ENCODE measurements at regions not wholly inside any gene's neighbourhood (a gene's known extent, or its start where the extent isn't known, plus 50 kb on each side); places are given as distances from the start of the nearest gene placed in this dataset.

DNA sequence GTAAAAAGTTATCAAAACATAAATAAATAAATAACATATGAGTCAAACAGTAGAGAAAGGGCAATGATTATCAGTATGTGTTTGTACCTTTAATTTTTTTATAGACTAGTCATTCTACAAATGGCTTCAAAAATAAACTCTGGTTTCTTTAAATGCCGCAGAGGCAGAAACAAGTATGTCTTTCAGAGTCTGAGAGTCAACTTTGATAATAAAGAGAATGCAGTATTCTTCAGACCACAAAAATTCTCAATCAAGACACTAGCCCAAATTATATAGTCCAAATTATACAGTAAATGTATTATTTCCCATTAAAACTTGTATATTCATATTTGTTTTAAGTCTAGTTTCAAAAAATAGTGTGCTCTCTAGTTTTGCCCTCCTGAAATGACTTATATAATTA lies 1142.3 kb downstream of the NXPH1 start:
- H2BK15ac ChIP-seq (ENCODE audit: low read depth, low read length) = no peak overlapping the region
- no peak overlapping the region for H3K4me3 Mint-ChIP-seq
- no peak overlapping the region for H2BK12ac ChIP-seq (ENCODE audit: insufficient read length, low read depth, low read length)
- no peak overlapping the region for H4K5ac ChIP-seq (ENCODE audit: insufficient read length, low read depth, low read length)
- peaks cover 2 to 3% of the 10 kb centered on the region in 2 experiments; a peak in 1 of 5 replicates for H3K9me3 Mint-ChIP-seq
- no peak overlapping the region for H3K4ac ChIP-seq (ENCODE audit: low read depth, low read length)
- no peak overlapping the region for H3K14ac ChIP-seq (ENCODE audit: insufficient read depth, low read length)
- H3K27me3 ChIP-seq (ENCODE audit: insufficient read depth, low read length) = no peaks in the 10 kb centered on the region
- WGBS (ENCODE audit: extremely low coverage, insufficient read length, low lambda C conversion rate) = no CpG with 5 or more reads among the region's 1 CpG
- H2AFZ ChIP-seq (ENCODE audit: low read length) = no peak overlapping the region
- H3K23ac ChIP-seq (ENCODE audit: insufficient read length, low read depth, low read length) = no peak overlapping the region
- H3K27ac Mint-ChIP-seq = no peak overlapping the region
- no peak overlapping the region for H2BK20ac ChIP-seq (ENCODE audit: low read depth, low read length, poor library complexity, severe bottlenecking)
- TF ChIP-seq, protein P1, sequence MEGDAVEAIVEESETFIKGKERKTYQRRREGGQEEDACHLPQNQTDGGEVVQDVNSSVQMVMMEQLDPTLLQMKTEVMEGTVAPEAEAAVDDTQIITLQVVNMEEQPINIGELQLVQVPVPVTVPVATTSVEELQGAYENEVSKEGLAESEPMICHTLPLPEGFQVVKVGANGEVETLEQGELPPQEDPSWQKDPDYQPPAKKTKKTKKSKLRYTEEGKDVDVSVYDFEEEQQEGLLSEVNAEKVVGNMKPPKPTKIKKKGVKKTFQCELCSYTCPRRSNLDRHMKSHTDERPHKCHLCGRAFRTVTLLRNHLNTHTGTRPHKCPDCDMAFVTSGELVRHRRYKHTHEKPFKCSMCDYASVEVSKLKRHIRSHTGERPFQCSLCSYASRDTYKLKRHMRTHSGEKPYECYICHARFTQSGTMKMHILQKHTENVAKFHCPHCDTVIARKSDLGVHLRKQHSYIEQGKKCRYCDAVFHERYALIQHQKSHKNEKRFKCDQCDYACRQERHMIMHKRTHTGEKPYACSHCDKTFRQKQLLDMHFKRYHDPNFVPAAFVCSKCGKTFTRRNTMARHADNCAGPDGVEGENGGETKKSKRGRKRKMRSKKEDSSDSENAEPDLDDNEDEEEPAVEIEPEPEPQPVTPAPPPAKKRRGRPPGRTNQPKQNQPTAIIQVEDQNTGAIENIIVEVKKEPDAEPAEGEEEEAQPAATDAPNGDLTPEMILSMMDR (conservative IDR thresholded peaks at IDR 0.05) = no peak
- H3K27me3 Mint-ChIP-seq (ENCODE audit: low read depth) = no peaks in the 10 kb centered on the region
- no peaks in the 10 kb centered on the region for H4K20me1 ChIP-seq (ENCODE audit: control insufficient read depth, insufficient read depth, insufficient read length)
- H3K18ac ChIP-seq (ENCODE audit: insufficient read length, low read depth, low read length) = no peak overlapping the region
- H3K4me1 ChIP-seq (ENCODE audit: insufficient read depth, low read length) = no peaks in the 10 kb centered on the region
- H2BK5ac ChIP-seq (ENCODE audit: insufficient read length, low read length) = no peak overlapping the region
- H3K27ac ChIP-seq (ENCODE audit: insufficient read length, low read depth, low read length) = no peak overlapping the region
- no peaks in the 10 kb centered on the region for H3K79me1 ChIP-seq (ENCODE audit: insufficient read depth, low read depth, low read length, poor library complexity, severe bottlenecking)
- no peaks in the 10 kb centered on the region for H3K4me1 Mint-ChIP-seq
- no peaks in the 10 kb centered on the region for H3K79me2 ChIP-seq (ENCODE audit: insufficient read depth, low read length)
- H2AK5ac ChIP-seq (ENCODE audit: insufficient read length, low read length) = no peak overlapping the region
- no peak overlapping the region for H4K8ac ChIP-seq (replicated peaks; ENCODE audit: insufficient read length, low read depth, low read length)
- H3T11ph ChIP-seq (ENCODE audit: low read length) = no peak overlapping the region
- H2BK120ac ChIP-seq (ENCODE audit: low read depth, low read length, poor library complexity, severe bottlenecking) = no peak overlapping the region
- no peak overlapping the region for H3K9ac ChIP-seq (ENCODE audit: extremely low read depth, insufficient read length, low read length)
- peaks cover 0 to 2% (median 0%) of the 10 kb centered on the region in 3 experiments; a peak in 1 of 7 replicates for H3K36me3 Mint-ChIP-seq (ENCODE audit: insufficient read depth in 1 of 3, low read depth in 3 of 3)
- no peaks in the 10 kb centered on the region for H3K9me3 ChIP-seq (ENCODE audit: control insufficient read depth, low read depth, low read length)
- H4K91ac ChIP-seq (ENCODE audit: insufficient read length, low read depth, low read length) = no peak overlapping the region
- no peaks in the 10 kb centered on the region for H3K23me2 ChIP-seq (ENCODE audit: insufficient read length, low read depth, low read length, poor library complexity, severe bottlenecking)
- H3K4me2 ChIP-seq (ENCODE audit: insufficient read depth, insufficient read length, low read length) = no peak overlapping the region
- DNase-seq = no peak
- H3K56ac ChIP-seq (ENCODE audit: insufficient read length, low read depth, low read length) = no peak overlapping the region

Data from H9 (cell line).